ENCODE measurements at regions not wholly inside any gene's neighbourhood (a gene's known extent, or its start where the extent isn't known, plus 50 kb on each side); places are given as distances from the start of the nearest gene placed in this dataset.

GRCh38 chr2:30034052-30034775 lies 112.6 kb upstream of the YPEL5 start:
- no peak for TF ChIP-seq CTCF (conservative IDR thresholded peaks at IDR 0.05)
- no peak for DNase-seq
- WGBS, 2 experiments (ENCODE audit: insufficient coverage in 1 of 2, insufficient read length in 1 of 2), result 98 to 100% methylated on average over 4 to 5 of the region's 5 CpGs
- Histone ChIP-seq H3K36me3 (ENCODE audit: control insufficient read depth, insufficient read depth, low read length) (no peaks in the 10 kb centered on the region), H3K9ac (ENCODE audit: extremely low read depth, low read length, poor library complexity, severe bottlenecking) (no peak overlapping the region), H3K9me3 (ENCODE audit: control insufficient read depth, low read length) (no peaks in the 10 kb centered on the region), H3K4me3 (ENCODE audit: low read length) (no peak overlapping the region), H3K27me3 (ENCODE audit: control insufficient read depth, insufficient read depth, low read length, poor library complexity, severe bottlenecking) (peaks cover 5% of the 10 kb centered on the region), H3K4me1 (ENCODE audit: control insufficient read depth, insufficient read depth, low read length) (peaks cover 4% of the 10 kb centered on the region), H3K27ac (ENCODE audit: low read depth, low read length) (no peak overlapping the region)
- Mint-ChIP-seq H3K27ac (no peak overlapping the region), H3K4me1 (peaks cover 24% of the 10 kb centered on the region), H3K36me3 (ENCODE audit: low read depth) (no peaks in the 10 kb centered on the region), H3K9me3 (no peaks in the 10 kb centered on the region), H3K27me3 (ENCODE audit: insufficient read depth) (peaks cover 11% of the 10 kb centered on the region), H3K4me3 (no peak overlapping the region)

- 91% methylated on average over 2 of the region's 2 CpGs; no CpG with 5 or more reads in 1 of the 2 experiments for WGBS, 2 experiments (ENCODE audit: insufficient coverage in 1 of 2, insufficient read length in 1 of 2)
- Histone ChIP-seq H3K27ac (ENCODE audit: low read depth, low read length) (no peak overlapping the region), H3K36me3 (ENCODE audit: control insufficient read depth, insufficient read depth, low read length) (no peaks in the 10 kb centered on the region), H3K4me1 (ENCODE audit: control insufficient read depth, insufficient read depth, low read length) (peaks cover 10% of the 10 kb centered on the region), H3K27me3 (ENCODE audit: control insufficient read depth, insufficient read depth, low read length, poor library complexity, severe bottlenecking) (peaks cover 5% of the 10 kb centered on the region), H3K9ac (ENCODE audit: extremely low read depth, low read length, poor library complexity, severe bottlenecking) (no peak overlapping the region), H3K4me3 (ENCODE audit: low read length) (no peak overlapping the region), H3K9me3 (ENCODE audit: control insufficient read depth, low read length) (no peaks in the 10 kb centered on the region)
- Mint-ChIP-seq H3K4me3 (no peak overlapping the region), H3K27ac (no peak overlapping the region), H3K36me3 (ENCODE audit: low read depth) (no peaks in the 10 kb centered on the region), H3K4me1 (peaks cover 27% of the 10 kb centered on the region), H3K9me3 (no peaks in the 10 kb centered on the region), H3K27me3 (ENCODE audit: insufficient read depth) (peaks cover 11% of the 10 kb centered on the region)
- no peak for DNase-seq
- no peak for TF ChIP-seq CTCF (conservative IDR thresholded peaks at IDR 0.05)
Observed at GRCh38 chr2:30037016-30037415, 109.8 kb upstream of the YPEL5 start.

- Mint-ChIP-seq H3K27ac (no peak overlapping the region), H3K4me3 (no peak overlapping the region), H3K9me3 (no peaks in the 10 kb centered on the region), H3K4me1 (peaks cover 27% of the 10 kb centered on the region), H3K36me3 (ENCODE audit: low read depth) (no peaks in the 10 kb centered on the region), H3K27me3 (ENCODE audit: insufficient read depth) (peaks cover 11% of the 10 kb centered on the region)
- Histone ChIP-seq H3K27me3 (ENCODE audit: control insufficient read depth, insufficient read depth, low read length, poor library complexity, severe bottlenecking) (peaks cover 5% of the 10 kb centered on the region), H3K9me3 (ENCODE audit: control insufficient read depth, low read length) (no peaks in the 10 kb centered on the region), H3K4me3 (ENCODE audit: low read length) (no peak overlapping the region), H3K9ac (ENCODE audit: extremely low read depth, low read length, poor library complexity, severe bottlenecking) (no peak overlapping the region), H3K36me3 (ENCODE audit: control insufficient read depth, insufficient read depth, low read length) (no peaks in the 10 kb centered on the region), H3K4me1 (ENCODE audit: control insufficient read depth, insufficient read depth, low read length) (peaks cover 10% of the 10 kb centered on the region), H3K27ac (ENCODE audit: low read depth, low read length) (no peak overlapping the region)
- DNase-seq, result no peak
- 92 to 98% methylated on average over 3 of the region's 3 CpGs for WGBS, 2 experiments (ENCODE audit: insufficient coverage in 1 of 2, insufficient read length in 1 of 2)
- TF ChIP-seq CTCF (conservative IDR thresholded peaks at IDR 0.05), result no peak
Observed at GRCh38 chr2:30038419-30038818, 108.4 kb upstream of the YPEL5 start.

Measured in endodermal cell (in vitro differentiated cells).